Skin epidermis (tissue), 12 donors: ENCODE measurements at regions not wholly inside any gene's neighbourhood (a gene's known extent, or its start where the extent isn't known, plus 50 kb on each side); places are given as distances from the start of the nearest gene placed in this dataset.
A peak's percentile ranks its signal among the peaks of the same experiment; 100 is the strongest.
"Not testable (repeated sequence)": the region's sequence is repeated elsewhere in the genome, so short reads cannot be mapped to it uniquely, and the experiment has no call there.

ENCODE experiments used
- H3K27ac ChIP-seq, 21 experiments: fragments of 200-600 bp; sonication (generic) in 11 of 21; one replicate each; pipeline ENCODE4 v1.5.0; 2020; ENCODE audit warnings: mild to moderate bottlenecking in 3 of 21, inconsistent platforms in 2 of 21, moderate library complexity in 2 of 21
- H3K4me3 ChIP-seq, 7 experiments: fragments of 200-600 bp; sonication (generic) in 2 of 7; one replicate each; pipeline ENCODE4 v1.5.0; 2020; ENCODE audit warnings: inconsistent platforms in 2 of 7, mild to moderate bottlenecking in 2 of 7, moderate library complexity in 1 of 7

GRCh38 chr17:21545064-21545463, 147.3 kb upstream of the KCNJ18 start:
- Histone ChIP-seq H3K4me3 (no peak overlapping the region), H3K27ac (no peak overlapping the region)

GRCh38 chr17:21548236-21548635, 144.1 kb upstream of the KCNJ18 start:
- Histone ChIP-seq H3K27ac (no peak overlapping the region), H3K4me3 (no peak overlapping the region)

GRCh38 chr17:21549107-21549687, 143.1 kb upstream of the KCNJ18 start:
- Histone ChIP-seq H3K27ac (no peak overlapping the region), H3K4me3 (no peak overlapping the region)

- not testable (repeated sequence) for H3K27ac ChIP-seq, H3K4me3 ChIP-seq
Measured at GRCh38 chr17:21550031-21550430, 142.3 kb upstream of the KCNJ18 start.

- peak overlapping the region; percentile 49 to 81 (median 56) for H3K4me3 ChIP-seq
- peak overlapping the region in 19 of 21 experiments; percentile 19 to 87 (median 73) for H3K27ac ChIP-seq
Measured at GRCh38 chr17:21551081-21551881, 141.0 kb upstream of the KCNJ18 start.

- H3K27ac ChIP-seq, H3K4me3 ChIP-seq: not testable (repeated sequence)
Measured at GRCh38 chr17:21558921-21559320, 133.4 kb upstream of the KCNJ18 start.

GRCh38 chr17:21564262-21564661, 128.1 kb upstream of the KCNJ18 start:
- H3K4me3 ChIP-seq = no peak overlapping the region

GRCh38 chr17:21564757-21565156, 127.6 kb upstream of the KCNJ18 start:
- H3K4me3 ChIP-seq, H3K27ac ChIP-seq: not testable (repeated sequence)

More at GRCh38 chr17:21564262-21564661, 128.1 kb upstream of the KCNJ18 start:
- no peak overlapping the region for H3K27ac ChIP-seq

GRCh38 chr17:21570427-21570826, 121.9 kb upstream of the KCNJ18 start:
- H3K4me3 ChIP-seq, H3K27ac ChIP-seq: not testable (repeated sequence)

GRCh38 chr17:21572148-21572547, 120.2 kb upstream of the KCNJ18 start:
- not testable (repeated sequence) for H3K27ac ChIP-seq, H3K4me3 ChIP-seq

- not testable (repeated sequence) for H3K27ac ChIP-seq
- H3K4me3 ChIP-seq = peak overlapping the region in 5 of 7 experiments; percentile 36 to 43 (median 37)
Measured at GRCh38 chr17:21573271-21573960, 118.9 kb upstream of the KCNJ18 start.

- Histone ChIP-seq H3K4me3 (peak overlapping the region in 6 of 7 experiments; percentile 31 to 43 (median 36)), H3K27ac (no peak overlapping the region)
Measured at GRCh38 chr17:21573961-21574610, 118.2 kb upstream of the KCNJ18 start.

- not testable (repeated sequence) for H3K27ac ChIP-seq
- peak overlapping the region in 4 of 7 experiments; percentile 31 to 43 (median 38) for H3K4me3 ChIP-seq
Measured at GRCh38 chr17:21574611-21575255, 117.6 kb upstream of the KCNJ18 start.

GRCh38 chr17:21578783-21579182, 113.5 kb upstream of the KCNJ18 start:
- not testable (repeated sequence) for H3K27ac ChIP-seq, H3K4me3 ChIP-seq

GRCh38 chr17:21592774-21593173, 99.5 kb upstream of the KCNJ18 start:
- Histone ChIP-seq H3K27ac (no peak overlapping the region), H3K4me3 (no peak overlapping the region)

- H3K4me3 ChIP-seq = not testable (repeated sequence)
Measured at GRCh38 chr17:21593452-21594105, 98.7 kb upstream of the KCNJ18 start.

GRCh38 chr17:21595086-21595485, 97.2 kb upstream of the KCNJ18 start:
- Histone ChIP-seq H3K27ac (no peak overlapping the region), H3K4me3 (no peak overlapping the region)

More at GRCh38 chr17:21593452-21594105, 98.7 kb upstream of the KCNJ18 start:
- H3K27ac ChIP-seq = not testable (repeated sequence)

GRCh38 chr17:21602176-21602575, 90.1 kb upstream of the KCNJ18 start:
- Histone ChIP-seq H3K4me3 (no peak overlapping the region), H3K27ac (no peak overlapping the region)

- not testable (repeated sequence) for H3K27ac ChIP-seq, H3K4me3 ChIP-seq
Measured at GRCh38 chr17:21603292-21603691, 89.0 kb upstream of the KCNJ18 start.
